Hepatocyte (in vitro differentiated cells): ENCODE measurements at regions not wholly inside any gene's neighbourhood (a gene's known extent, or its start where the extent isn't known, plus 50 kb on each side); places are given as distances from the start of the nearest gene placed in this dataset.
"Not testable (repeated sequence)": the region's sequence is repeated elsewhere in the genome, so short reads cannot be mapped to it uniquely, and the experiment has no call there.

Experiments used
- CTCF ChIP-seq: fragments of 200-600 bp; sonication (generic); IDR thresholded peaks from 2 replicates; pipeline ENCODE4 v1.5.1; 2016; ENCODE audit warnings: antibody characterized with exemption, mild to moderate bottlenecking; ENCODE audit not compliant: poor library complexity
- EZH2 ChIP-seq: fragments of 200-600 bp; sonication (generic); IDR thresholded peaks from 2 replicates; pipeline ENCODE4 v1.6.1; 2016; ENCODE audit warnings: antibody characterized with exemption, mild to moderate bottlenecking, borderline replicate concordance

DNA sequence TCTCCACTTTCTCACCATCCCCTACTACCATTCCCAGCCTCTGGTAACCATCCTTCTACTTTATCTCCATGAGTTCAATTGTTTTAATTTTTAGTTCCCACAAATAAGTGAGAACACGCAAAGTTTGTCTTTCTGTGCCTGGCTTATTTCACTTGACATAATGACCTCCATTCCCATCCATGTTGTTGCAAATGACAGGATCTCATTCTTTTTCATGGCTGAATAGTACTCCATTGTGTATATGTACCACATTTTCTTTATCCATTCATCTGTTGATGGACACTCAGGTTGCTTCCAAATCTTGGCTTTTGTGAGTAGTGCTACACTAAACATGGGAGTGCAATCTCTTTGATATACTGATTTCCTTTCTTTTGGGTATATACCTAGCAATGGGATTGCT, 55.8 kb upstream of the FRMPD3 start:
- not testable (repeated sequence) for TF ChIP-seq EZH2, CTCF
